ENCODE measurements at regions not wholly inside any gene's neighbourhood (a gene's known extent, or its start where the extent isn't known, plus 50 kb on each side); places are given as distances from the start of the nearest gene placed in this dataset.

- TF ChIP-seq POLR2AphosphoS5 (IDR thresholded peaks at IDR 0.05) (no peak), EP300 (IDR thresholded peaks at IDR 0.05) (no peak)
These were observed 521.2 kb downstream of the TNS1 start for GRCh38 chr2:217481577-217481976.
